H9 (cell line): ENCODE measurements at regions not wholly inside any gene's neighbourhood (a gene's known extent, or its start where the extent isn't known, plus 50 kb on each side); places are given as distances from the start of the nearest gene placed in this dataset.

Source experiments
- DNase-seq: peaks from one replicate; pipeline ENCODE4 v3.0.0-alpha.2; 2017
- H2AFZ ChIP-seq: one replicate; pipeline ENCODE4 v1.6.1; 2013; ENCODE audit warnings: mild to moderate bottlenecking, low read length, control low read depth, moderate library complexity
- H2AK5ac ChIP-seq: 2 replicates; pipeline ENCODE4 v1.6.1; 2013; ENCODE audit warnings: low read length, control low read depth, mixed read lengths; ENCODE audit not compliant: insufficient read length
- H2BK120ac ChIP-seq: one replicate; pipeline ENCODE4 v1.6.1; 2013; ENCODE audit warnings: low read depth, mild to moderate bottlenecking, low read length, control low read depth, inconsistent platforms; ENCODE audit not compliant: poor library complexity, severe bottlenecking
- H2BK12ac ChIP-seq: 2 replicates; pipeline ENCODE4 v1.6.1; 2013; ENCODE audit warnings: low read length, control low read depth, mixed read lengths, low read depth; ENCODE audit not compliant: insufficient read length
- H2BK15ac ChIP-seq: 2 replicates; pipeline ENCODE4 v1.6.1; 2013; ENCODE audit warnings: low read depth, low read length, control low read depth
- H2BK20ac ChIP-seq: one replicate; pipeline ENCODE4 v1.6.1; 2013; ENCODE audit warnings: low read depth, mild to moderate bottlenecking, low read length, control low read depth, inconsistent platforms; ENCODE audit not compliant: poor library complexity, severe bottlenecking
- H2BK5ac ChIP-seq: 2 replicates; pipeline ENCODE4 v1.6.1; 2013; ENCODE audit warnings: low read length, control low read depth, mixed read lengths; ENCODE audit not compliant: insufficient read length
- H3K14ac ChIP-seq: 2 replicates; pipeline ENCODE4 v1.6.1; 2013; ENCODE audit warnings: low read length, control low read depth; ENCODE audit not compliant: insufficient read depth
- H3K18ac ChIP-seq: 2 replicates; pipeline ENCODE4 v1.6.1; 2013; ENCODE audit warnings: low read depth, mild to moderate bottlenecking, mixed read lengths, low read length, control low read depth; ENCODE audit not compliant: insufficient read length
- H3K23ac ChIP-seq: 2 replicates; pipeline ENCODE4 v1.6.1; 2013; ENCODE audit warnings: low read length, control low read depth, mixed read lengths, low read depth; ENCODE audit not compliant: insufficient read length
- H3K23me2 ChIP-seq: 2 replicates; pipeline ENCODE4 v1.6.1; 2013; ENCODE audit warnings: low read depth, mild to moderate bottlenecking, mixed read lengths, low read length, control low read depth; ENCODE audit not compliant: insufficient read length, poor library complexity, severe bottlenecking
- H3K27ac ChIP-seq: 2 replicates; pipeline ENCODE4 v1.5.1; 2013; ENCODE audit warnings: low read length, control low read depth, mixed read lengths, low read depth; ENCODE audit not compliant: insufficient read length
- H3K27me3 ChIP-seq: 2 replicates; pipeline ENCODE4 v1.6.1; 2013; ENCODE audit warnings: low read length, control low read depth, inconsistent platforms; ENCODE audit not compliant: insufficient read depth
- H3K4ac ChIP-seq: 2 replicates; pipeline ENCODE4 v1.6.1; 2013; ENCODE audit warnings: low read depth, mild to moderate bottlenecking, control low read depth, inconsistent platforms, low read length, moderate library complexity
- H3K4me1 ChIP-seq: 2 replicates; pipeline ENCODE4 v1.6.1; 2013; ENCODE audit warnings: low read length, control low read depth, inconsistent platforms; ENCODE audit not compliant: insufficient read depth
- H3K4me2 ChIP-seq: 2 replicates; pipeline ENCODE4 v1.6.1; 2013; ENCODE audit warnings: low read length, control low read depth, mixed read lengths; ENCODE audit not compliant: insufficient read length, insufficient read depth
- H3K56ac ChIP-seq: 2 replicates; pipeline ENCODE4 v1.6.1; 2013; ENCODE audit warnings: low read depth, mild to moderate bottlenecking, mixed read lengths, low read length, control low read depth; ENCODE audit not compliant: insufficient read length
- H3K79me1 ChIP-seq: 2 replicates; pipeline ENCODE4 v1.6.1; 2013; ENCODE audit warnings: low read depth, mild to moderate bottlenecking, moderate library complexity, low read length, control low read depth, inconsistent platforms; ENCODE audit not compliant: insufficient read depth, poor library complexity, severe bottlenecking
- H3K79me2 ChIP-seq: 2 replicates; pipeline ENCODE4 v1.6.1; 2013; ENCODE audit warnings: low read length, control low read depth, inconsistent platforms; ENCODE audit not compliant: insufficient read depth
- H3K9ac ChIP-seq: 2 replicates; pipeline ENCODE4 v1.6.1; 2013; ENCODE audit warnings: low read length, control low read depth, mixed read lengths; ENCODE audit not compliant: insufficient read length; ENCODE audit errors: extremely low read depth
- H3K9me3 ChIP-seq: one replicate; pipeline ENCODE4 v1.6.1; 2013; ENCODE audit warnings: low read depth, low read length, inconsistent platforms; ENCODE audit not compliant: control insufficient read depth
- H3T11ph ChIP-seq: one replicate; pipeline ENCODE4 v1.6.1; 2013; ENCODE audit warnings: mild to moderate bottlenecking, low read length, control low read depth, inconsistent platforms
- H4K20me1 ChIP-seq: one replicate; pipeline ENCODE4 v1.6.1; 2013; ENCODE audit not compliant: control insufficient read depth, insufficient read length, insufficient read depth
- H4K5ac ChIP-seq: 2 replicates; pipeline ENCODE4 v1.6.1; 2013; ENCODE audit warnings: low read depth, mild to moderate bottlenecking, mixed read lengths, low read length, control low read depth; ENCODE audit not compliant: insufficient read length
- H4K8ac ChIP-seq: replicated peaks from 2 replicates; pipeline ENCODE4 v1.6.1; 2013; ENCODE audit warnings: low read length, control low read depth, mixed read lengths, low read depth; ENCODE audit not compliant: insufficient read length
- H4K91ac ChIP-seq: 2 replicates; pipeline ENCODE4 v1.6.1; 2013; ENCODE audit warnings: low read depth, mild to moderate bottlenecking, moderate library complexity, mixed read lengths, low read length, control low read depth; ENCODE audit not compliant: insufficient read length
- H3K27ac Mint-ChIP-seq, 3 experiments: 2 replicates in 2 of 3; 3 replicates in 1 of 3; pipeline ENCODE4 v1.8.0; 2020 to 2021; ENCODE audit warnings: mixed read lengths in 3 of 3, mild to moderate bottlenecking in 1 of 3, moderate library complexity in 1 of 3
- H3K27me3 Mint-ChIP-seq: 2 replicates; pipeline ENCODE4 v1.8.0; 2021; ENCODE audit warnings: low read depth, mild to moderate bottlenecking, moderate library complexity, mixed read lengths
- H3K36me3 Mint-ChIP-seq, 3 experiments: 2 replicates in 2 of 3; 3 replicates in 1 of 3; pipeline ENCODE4 v1.8.0; 2020 to 2021; ENCODE audit warnings: low read depth in 3 of 3, mixed read lengths in 3 of 3; ENCODE audit not compliant: insufficient read depth in 1 of 3
- H3K4me1 Mint-ChIP-seq, 2 experiments: 2 replicates each; pipeline ENCODE4 v1.8.0; 2020; ENCODE audit warnings: mixed read lengths in 2 of 2
- H3K4me3 Mint-ChIP-seq, 2 experiments: 2 replicates in 1 of 2; 3 replicates in 1 of 2; pipeline ENCODE4 v1.8.0; 2020 to 2021; ENCODE audit warnings: mild to moderate bottlenecking in 2 of 2, mixed read lengths in 2 of 2, moderate library complexity in 1 of 2
- H3K9me3 Mint-ChIP-seq, 2 experiments: 2 replicates in 1 of 2; 3 replicates in 1 of 2; pipeline ENCODE4 v1.8.0; 2020; ENCODE audit warnings: mild to moderate bottlenecking in 2 of 2, mixed read lengths in 2 of 2, moderate library complexity in 1 of 2
- WGBS: extraction: QIAGEN DNeasy Blood & Tissue Kit; methylation state at CpG from one replicate; pipeline ENCODE4 v1.1.7; 2013; ENCODE audit warnings: missing lambda C conversion rate, low lambda C conversion rate, mixed read lengths; ENCODE audit not compliant: insufficient read length; ENCODE audit errors: extremely low coverage; 5-methylcytosine and 5-hydroxymethylcytosine counted together
- TF ChIP-seq, protein P1 (sequence below): fragments of 200-600 bp; sonication (generic); conservative IDR thresholded peaks from 3 replicates; pipeline ENCODE4 v1.8.0; 2021; ENCODE audit warnings: antibody characterized with exemption, mild to moderate bottlenecking

DNA sequence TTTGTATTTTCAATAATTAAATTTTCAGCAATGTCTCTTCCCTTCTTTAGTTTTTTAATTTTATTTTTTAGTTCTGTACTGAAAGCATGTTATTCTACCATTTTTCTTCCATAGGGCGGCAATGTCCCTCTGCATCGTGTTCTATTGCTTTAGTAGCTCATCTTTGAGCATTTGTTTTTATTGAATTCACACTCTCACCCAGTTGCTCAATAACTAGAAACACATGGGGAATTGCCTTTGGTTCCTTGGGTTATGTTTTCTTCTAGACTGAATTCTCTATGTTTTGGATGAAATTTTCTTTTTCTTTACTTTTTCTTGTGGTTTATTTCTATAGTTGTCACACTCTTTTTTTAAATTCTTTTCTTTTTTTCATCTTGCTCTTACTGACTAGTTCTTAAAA is 233.8 kb upstream of the LDB2 start:
- H3K27me3 ChIP-seq = no peaks in the 10 kb centered on the region; the same call in 1 of the 2 replicates
- H3K18ac ChIP-seq = no peak overlapping the region
- H3K9me3 ChIP-seq = no peaks in the 10 kb centered on the region
- H4K8ac ChIP-seq = no peak overlapping the region
- DNase-seq = no peak
- no peak overlapping the region for H2BK20ac ChIP-seq
- Mint-ChIP-seq H3K27ac (no peak overlapping the region), H3K36me3 (no peaks in the 10 kb centered on the region), H3K27me3 (peaks cover 4% of the 10 kb centered on the region; the same call in 1 of the 2 replicates), H3K4me1 (peaks cover 11 to 26% of the 10 kb centered on the region in 2 experiments), H3K4me3 (no peak overlapping the region), H3K9me3 (peaks cover 0 to 2% of the 10 kb centered on the region in 2 experiments; a peak in 3 of 5 replicates)
- no peaks in the 10 kb centered on the region for H3K79me1 ChIP-seq
- no CpG with 5 or more reads among the region's 2 CpGs for WGBS
- no peak overlapping the region for H3K56ac ChIP-seq
- no peak overlapping the region for H2BK120ac ChIP-seq
- H3K23me2 ChIP-seq = no peaks in the 10 kb centered on the region
- no peaks in the 10 kb centered on the region for H4K20me1 ChIP-seq
- H4K91ac ChIP-seq = no peak overlapping the region
- H2AFZ ChIP-seq = no peak overlapping the region
- H3T11ph ChIP-seq = no peak overlapping the region
- no peaks in the 10 kb centered on the region for H3K79me2 ChIP-seq
- H3K27ac ChIP-seq = no peak overlapping the region
- H4K5ac ChIP-seq = no peak overlapping the region
- H3K23ac ChIP-seq = no peak overlapping the region
- no peak overlapping the region for H2BK15ac ChIP-seq
- H3K4me2 ChIP-seq = no peak overlapping the region
- H3K4ac ChIP-seq = no peak overlapping the region
- H3K9ac ChIP-seq = no peak overlapping the region
- peaks cover 6% of the 10 kb centered on the region for H3K4me1 ChIP-seq
- no peak overlapping the region for H2BK12ac ChIP-seq
- no peak overlapping the region for H3K14ac ChIP-seq
- no peak overlapping the region for H2BK5ac ChIP-seq
- TF ChIP-seq, protein P1, sequence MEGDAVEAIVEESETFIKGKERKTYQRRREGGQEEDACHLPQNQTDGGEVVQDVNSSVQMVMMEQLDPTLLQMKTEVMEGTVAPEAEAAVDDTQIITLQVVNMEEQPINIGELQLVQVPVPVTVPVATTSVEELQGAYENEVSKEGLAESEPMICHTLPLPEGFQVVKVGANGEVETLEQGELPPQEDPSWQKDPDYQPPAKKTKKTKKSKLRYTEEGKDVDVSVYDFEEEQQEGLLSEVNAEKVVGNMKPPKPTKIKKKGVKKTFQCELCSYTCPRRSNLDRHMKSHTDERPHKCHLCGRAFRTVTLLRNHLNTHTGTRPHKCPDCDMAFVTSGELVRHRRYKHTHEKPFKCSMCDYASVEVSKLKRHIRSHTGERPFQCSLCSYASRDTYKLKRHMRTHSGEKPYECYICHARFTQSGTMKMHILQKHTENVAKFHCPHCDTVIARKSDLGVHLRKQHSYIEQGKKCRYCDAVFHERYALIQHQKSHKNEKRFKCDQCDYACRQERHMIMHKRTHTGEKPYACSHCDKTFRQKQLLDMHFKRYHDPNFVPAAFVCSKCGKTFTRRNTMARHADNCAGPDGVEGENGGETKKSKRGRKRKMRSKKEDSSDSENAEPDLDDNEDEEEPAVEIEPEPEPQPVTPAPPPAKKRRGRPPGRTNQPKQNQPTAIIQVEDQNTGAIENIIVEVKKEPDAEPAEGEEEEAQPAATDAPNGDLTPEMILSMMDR = no peak
- no peak overlapping the region for H2AK5ac ChIP-seq
